ENCODE measurements at regions not wholly inside any gene's neighbourhood (a gene's known extent, or its start where the extent isn't known, plus 50 kb on each side); places are given as distances from the start of the nearest gene placed in this dataset.

DNA sequence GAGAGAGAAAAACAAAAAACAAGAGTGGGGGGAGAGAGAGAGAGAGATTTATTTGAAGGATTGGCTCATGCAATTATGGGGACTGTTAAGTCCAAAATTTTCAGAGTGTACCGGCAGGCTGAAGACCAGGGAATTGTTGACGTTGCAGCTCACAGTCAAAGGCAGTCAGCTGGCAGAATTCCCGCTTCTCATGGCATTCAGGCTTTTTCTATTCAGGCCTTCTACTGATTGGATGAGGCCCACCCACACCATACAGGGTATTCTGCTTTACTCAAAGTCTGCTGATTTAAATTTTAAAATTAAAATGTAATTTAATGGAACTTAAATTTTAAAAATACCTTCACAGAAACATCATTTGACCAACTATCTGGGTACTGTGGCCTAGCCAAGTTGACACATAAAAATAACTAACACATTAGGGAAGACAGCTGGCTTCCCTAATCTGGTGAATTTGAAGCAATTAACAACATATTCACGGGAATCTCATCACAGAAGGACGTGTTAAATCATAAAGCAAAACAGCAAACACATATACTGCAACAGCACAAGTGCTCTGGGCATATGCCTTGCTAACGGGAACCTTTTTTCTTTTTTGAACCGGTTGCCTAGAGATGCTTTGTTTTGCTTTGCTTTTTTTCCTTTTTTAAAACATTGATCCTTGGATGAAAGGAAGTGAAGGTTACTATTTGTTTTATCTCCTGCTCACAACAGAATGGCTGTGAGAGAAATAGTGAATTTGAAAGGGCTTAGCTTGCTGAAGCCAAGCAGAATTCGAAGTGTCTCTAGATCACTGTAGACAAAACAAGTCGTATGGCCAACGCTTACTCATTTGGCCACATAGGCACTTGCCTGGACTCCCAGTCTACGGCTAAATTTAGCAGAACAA, 505.1 kb downstream of the IRS2 start:
- Mint-ChIP-seq H3K27me3 (ENCODE audit: low read depth) (no peaks in the 10 kb centered on the region), H3K4me1 (peaks cover 2% of the 10 kb centered on the region), H3K4me3 (no peak overlapping the region), H3K27ac (no peak overlapping the region), H3K9me3 (peaks cover 7% of the 10 kb centered on the region), H3K36me3 (no peaks in the 10 kb centered on the region)
- DNase-seq (ENCODE audit: low spot score) (no peak), ATAC-seq (no peak)
- TF ChIP-seq, protein P1, sequence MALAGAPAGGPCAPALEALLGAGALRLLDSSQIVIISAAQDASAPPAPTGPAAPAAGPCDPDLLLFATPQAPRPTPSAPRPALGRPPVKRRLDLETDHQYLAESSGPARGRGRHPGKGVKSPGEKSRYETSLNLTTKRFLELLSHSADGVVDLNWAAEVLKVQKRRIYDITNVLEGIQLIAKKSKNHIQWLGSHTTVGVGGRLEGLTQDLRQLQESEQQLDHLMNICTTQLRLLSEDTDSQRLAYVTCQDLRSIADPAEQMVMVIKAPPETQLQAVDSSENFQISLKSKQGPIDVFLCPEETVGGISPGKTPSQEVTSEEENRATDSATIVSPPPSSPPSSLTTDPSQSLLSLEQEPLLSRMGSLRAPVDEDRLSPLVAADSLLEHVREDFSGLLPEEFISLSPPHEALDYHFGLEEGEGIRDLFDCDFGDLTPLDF (CRISPR knock-in tag; IDR thresholded peaks at IDR 0.05): no peak
- TF ChIP-seq NFYB (CRISPR knock-in tag; conservative IDR thresholded peaks at IDR 0.05; ENCODE audit: low read depth) (no peak), NR2C2 (CRISPR knock-in tag; IDR thresholded peaks at IDR 0.05) (no peak), JAZF1 (CRISPR knock-in tag; IDR thresholded peaks at IDR 0.05) (no peak), GTF2I (CRISPR knock-in tag; conservative IDR thresholded peaks at IDR 0.05) (no peak), NR3C1 (CRISPR knock-in tag; conservative IDR thresholded peaks at IDR 0.05; ENCODE audit: low read depth) (no peak), NFE2L1 (CRISPR knock-in tag; IDR thresholded peaks at IDR 0.05) (no peak), ATF1 (CRISPR knock-in tag; IDR thresholded peaks at IDR 0.05) (no peak), NR1H2 (CRISPR knock-in tag; IDR thresholded peaks at IDR 0.05) (no peak), HMGA2 (CRISPR knock-in tag; IDR thresholded peaks at IDR 0.05) (no peak), NFATC4 (CRISPR knock-in tag; IDR thresholded peaks at IDR 0.05) (no peak)
- TF ChIP-seq, protein P2, sequence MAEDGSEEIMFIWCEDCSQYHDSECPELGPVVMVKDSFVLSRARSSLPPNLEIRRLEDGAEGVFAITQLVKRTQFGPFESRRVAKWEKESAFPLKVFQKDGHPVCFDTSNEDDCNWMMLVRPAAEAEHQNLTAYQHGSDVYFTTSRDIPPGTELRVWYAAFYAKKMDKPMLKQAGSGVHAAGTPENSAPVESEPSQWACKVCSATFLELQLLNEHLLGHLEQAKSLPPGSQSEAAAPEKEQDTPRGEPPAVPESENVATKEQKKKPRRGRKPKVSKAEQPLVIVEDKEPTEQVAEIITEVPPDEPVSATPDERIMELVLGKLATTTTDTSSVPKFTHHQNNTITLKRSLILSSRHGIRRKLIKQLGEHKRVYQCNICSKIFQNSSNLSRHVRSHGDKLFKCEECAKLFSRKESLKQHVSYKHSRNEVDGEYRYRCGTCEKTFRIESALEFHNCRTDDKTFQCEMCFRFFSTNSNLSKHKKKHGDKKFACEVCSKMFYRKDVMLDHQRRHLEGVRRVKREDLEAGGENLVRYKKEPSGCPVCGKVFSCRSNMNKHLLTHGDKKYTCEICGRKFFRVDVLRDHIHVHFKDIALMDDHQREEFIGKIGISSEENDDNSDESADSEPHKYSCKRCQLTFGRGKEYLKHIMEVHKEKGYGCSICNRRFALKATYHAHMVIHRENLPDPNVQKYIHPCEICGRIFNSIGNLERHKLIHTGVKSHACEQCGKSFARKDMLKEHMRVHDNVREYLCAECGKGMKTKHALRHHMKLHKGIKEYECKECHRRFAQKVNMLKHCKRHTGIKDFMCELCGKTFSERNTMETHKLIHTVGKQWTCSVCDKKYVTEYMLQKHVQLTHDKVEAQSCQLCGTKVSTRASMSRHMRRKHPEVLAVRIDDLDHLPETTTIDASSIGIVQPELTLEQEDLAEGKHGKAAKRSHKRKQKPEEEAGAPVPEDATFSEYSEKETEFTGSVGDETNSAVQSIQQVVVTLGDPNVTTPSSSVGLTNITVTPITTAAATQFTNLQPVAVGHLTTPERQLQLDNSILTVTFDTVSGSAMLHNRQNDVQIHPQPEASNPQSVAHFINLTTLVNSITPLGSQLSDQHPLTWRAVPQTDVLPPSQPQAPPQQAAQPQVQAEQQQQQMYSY (CRISPR knock-in tag; IDR thresholded peaks at IDR 0.05): no peak
- TF ChIP-seq, protein P3, sequence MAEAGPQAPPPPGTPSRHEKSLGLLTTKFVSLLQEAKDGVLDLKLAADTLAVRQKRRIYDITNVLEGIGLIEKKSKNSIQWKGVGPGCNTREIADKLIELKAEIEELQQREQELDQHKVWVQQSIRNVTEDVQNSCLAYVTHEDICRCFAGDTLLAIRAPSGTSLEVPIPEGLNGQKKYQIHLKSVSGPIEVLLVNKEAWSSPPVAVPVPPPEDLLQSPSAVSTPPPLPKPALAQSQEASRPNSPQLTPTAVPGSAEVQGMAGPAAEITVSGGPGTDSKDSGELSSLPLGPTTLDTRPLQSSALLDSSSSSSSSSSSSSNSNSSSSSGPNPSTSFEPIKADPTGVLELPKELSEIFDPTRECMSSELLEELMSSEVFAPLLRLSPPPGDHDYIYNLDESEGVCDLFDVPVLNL (CRISPR knock-in tag; IDR thresholded peaks at IDR 0.05; ENCODE audit: borderline replicate concordance, low read depth): no peak
- TF ChIP-seq, protein P4, sequence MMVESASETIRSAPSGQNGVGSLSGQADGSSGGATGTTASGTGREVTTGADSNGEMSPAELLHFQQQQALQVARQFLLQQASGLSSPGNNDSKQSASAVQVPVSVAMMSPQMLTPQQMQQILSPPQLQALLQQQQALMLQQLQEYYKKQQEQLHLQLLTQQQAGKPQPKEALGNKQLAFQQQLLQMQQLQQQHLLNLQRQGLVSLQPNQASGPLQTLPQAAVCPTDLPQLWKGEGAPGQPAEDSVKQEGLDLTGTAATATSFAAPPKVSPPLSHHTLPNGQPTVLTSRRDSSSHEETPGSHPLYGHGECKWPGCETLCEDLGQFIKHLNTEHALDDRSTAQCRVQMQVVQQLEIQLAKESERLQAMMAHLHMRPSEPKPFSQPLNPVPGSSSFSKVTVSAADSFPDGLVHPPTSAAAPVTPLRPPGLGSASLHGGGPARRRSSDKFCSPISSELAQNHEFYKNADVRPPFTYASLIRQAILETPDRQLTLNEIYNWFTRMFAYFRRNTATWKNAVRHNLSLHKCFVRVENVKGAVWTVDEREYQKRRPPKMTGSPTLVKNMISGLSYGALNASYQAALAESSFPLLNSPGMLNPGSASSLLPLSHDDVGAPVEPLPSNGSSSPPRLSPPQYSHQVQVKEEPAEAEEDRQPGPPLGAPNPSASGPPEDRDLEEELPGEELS (CRISPR knock-in tag; IDR thresholded peaks at IDR 0.05): no peak
- TF ChIP-seq, protein P5, sequence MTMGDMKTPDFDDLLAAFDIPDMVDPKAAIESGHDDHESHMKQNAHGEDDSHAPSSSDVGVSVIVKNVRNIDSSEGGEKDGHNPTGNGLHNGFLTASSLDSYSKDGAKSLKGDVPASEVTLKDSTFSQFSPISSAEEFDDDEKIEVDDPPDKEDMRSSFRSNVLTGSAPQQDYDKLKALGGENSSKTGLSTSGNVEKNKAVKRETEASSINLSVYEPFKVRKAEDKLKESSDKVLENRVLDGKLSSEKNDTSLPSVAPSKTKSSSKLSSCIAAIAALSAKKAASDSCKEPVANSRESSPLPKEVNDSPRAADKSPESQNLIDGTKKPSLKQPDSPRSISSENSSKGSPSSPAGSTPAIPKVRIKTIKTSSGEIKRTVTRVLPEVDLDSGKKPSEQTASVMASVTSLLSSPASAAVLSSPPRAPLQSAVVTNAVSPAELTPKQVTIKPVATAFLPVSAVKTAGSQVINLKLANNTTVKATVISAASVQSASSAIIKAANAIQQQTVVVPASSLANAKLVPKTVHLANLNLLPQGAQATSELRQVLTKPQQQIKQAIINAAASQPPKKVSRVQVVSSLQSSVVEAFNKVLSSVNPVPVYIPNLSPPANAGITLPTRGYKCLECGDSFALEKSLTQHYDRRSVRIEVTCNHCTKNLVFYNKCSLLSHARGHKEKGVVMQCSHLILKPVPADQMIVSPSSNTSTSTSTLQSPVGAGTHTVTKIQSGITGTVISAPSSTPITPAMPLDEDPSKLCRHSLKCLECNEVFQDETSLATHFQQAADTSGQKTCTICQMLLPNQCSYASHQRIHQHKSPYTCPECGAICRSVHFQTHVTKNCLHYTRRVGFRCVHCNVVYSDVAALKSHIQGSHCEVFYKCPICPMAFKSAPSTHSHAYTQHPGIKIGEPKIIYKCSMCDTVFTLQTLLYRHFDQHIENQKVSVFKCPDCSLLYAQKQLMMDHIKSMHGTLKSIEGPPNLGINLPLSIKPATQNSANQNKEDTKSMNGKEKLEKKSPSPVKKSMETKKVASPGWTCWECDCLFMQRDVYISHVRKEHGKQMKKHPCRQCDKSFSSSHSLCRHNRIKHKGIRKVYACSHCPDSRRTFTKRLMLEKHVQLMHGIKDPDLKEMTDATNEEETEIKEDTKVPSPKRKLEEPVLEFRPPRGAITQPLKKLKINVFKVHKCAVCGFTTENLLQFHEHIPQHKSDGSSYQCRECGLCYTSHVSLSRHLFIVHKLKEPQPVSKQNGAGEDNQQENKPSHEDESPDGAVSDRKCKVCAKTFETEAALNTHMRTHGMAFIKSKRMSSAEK (CRISPR knock-in tag; IDR thresholded peaks at IDR 0.05; ENCODE audit: borderline replicate concordance): no peak
- POLR2A ChIA-PET: no interaction called here
- CTCF ChIA-PET: no interaction called here
